Neural crest cell (in vitro differentiated cells): ENCODE measurements at regions not wholly inside any gene's neighbourhood (a gene's known extent, or its start where the extent isn't known, plus 50 kb on each side); places are given as distances from the start of the nearest gene placed in this dataset.

Source experiments
- DNase-seq: peaks from one replicate; pipeline ENCODE4 v3.0.0; 2021; ENCODE audit warnings: low read depth, mixed read lengths, low spot score
- H3K27ac Mint-ChIP-seq: one replicate; pipeline ENCODE4 v1.8.0; 2021; ENCODE audit warnings: mild to moderate bottlenecking, mixed read lengths; ENCODE audit not compliant: unreplicated experiment
- H3K27me3 Mint-ChIP-seq: 2 replicates; pipeline ENCODE4 v1.8.0; 2021; ENCODE audit warnings: low read depth, mild to moderate bottlenecking, mixed read lengths
- H3K36me3 Mint-ChIP-seq: 2 replicates; pipeline ENCODE4 v1.8.0; 2021; ENCODE audit warnings: low read depth, mild to moderate bottlenecking, mixed read lengths
- H3K4me1 Mint-ChIP-seq: 2 replicates; pipeline ENCODE4 v1.8.0; 2021; ENCODE audit warnings: mixed read lengths
- H3K4me3 Mint-ChIP-seq: one replicate; pipeline ENCODE4 v1.8.0; 2021; ENCODE audit warnings: mild to moderate bottlenecking, mixed read lengths
- H3K9me3 Mint-ChIP-seq: 2 replicates; pipeline ENCODE4 v1.8.0; 2021; ENCODE audit warnings: mixed read lengths
- CTCF ChIP-seq: fragments of 200-600 bp; sonication (generic); conservative IDR thresholded peaks from 2 replicates; pipeline ENCODE4 v1.5.0; 2021; ENCODE audit warnings: antibody characterized with exemption, mild to moderate bottlenecking

- DNase-seq = no peak
- Mint-ChIP-seq H3K36me3 (no peaks in the 10 kb centered on the region), H3K27me3 (no peaks in the 10 kb centered on the region), H3K4me3 (no peak overlapping the region), H3K27ac (no peak overlapping the region), H3K4me1 (no peaks in the 10 kb centered on the region), H3K9me3 (no peaks in the 10 kb centered on the region)
- TF ChIP-seq CTCF = no peak
These were observed 877.3 kb upstream of the LRRTM1 start for GRCh38 chr2:81181845-81182244.

DNA sequence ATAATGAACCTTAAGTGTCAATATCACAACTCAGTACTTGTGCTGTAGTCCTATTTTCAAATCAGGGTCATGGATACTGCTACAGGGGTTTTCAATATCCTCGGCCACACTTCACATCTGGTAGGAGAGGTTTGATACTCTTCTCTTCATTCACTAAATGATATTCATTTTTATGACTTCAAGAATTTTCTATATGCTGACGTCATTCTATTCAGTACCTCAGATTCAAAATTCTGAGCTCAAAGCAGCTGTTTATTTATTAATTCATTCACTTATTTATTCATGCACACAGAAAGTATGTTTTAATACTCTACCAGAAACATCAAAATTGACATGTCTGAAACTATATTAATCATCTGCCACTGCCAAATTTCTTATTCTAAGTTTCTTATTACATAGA is 866.9 kb upstream of the LRRTM1 start:
- Mint-ChIP-seq H3K9me3 (no peaks in the 10 kb centered on the region), H3K27ac (no peak overlapping the region), H3K36me3 (no peaks in the 10 kb centered on the region), H3K4me3 (no peak overlapping the region), H3K27me3 (peaks cover 3% of the 10 kb centered on the region), H3K4me1 (no peaks in the 10 kb centered on the region)
- DNase-seq = no peak
- no peak for TF ChIP-seq CTCF

- Mint-ChIP-seq H3K27me3 (no peaks in the 10 kb centered on the region), H3K4me3 (no peak overlapping the region), H3K27ac (no peak overlapping the region), H3K9me3 (no peaks in the 10 kb centered on the region), H3K4me1 (no peaks in the 10 kb centered on the region), H3K36me3 (no peaks in the 10 kb centered on the region)
- TF ChIP-seq CTCF = no peak
- DNase-seq = no peak
These were observed 859.0 kb upstream of the LRRTM1 start for GRCh38 chr2:81163583-81163982.

- no peak overlapping the region for H3K27ac Mint-ChIP-seq
- no peaks in the 10 kb centered on the region for H3K4me1 Mint-ChIP-seq
- H3K36me3 Mint-ChIP-seq = no peaks in the 10 kb centered on the region
- DNase-seq = no peak
- no peak overlapping the region for H3K4me3 Mint-ChIP-seq
- TF ChIP-seq CTCF = no peak
- no peaks in the 10 kb centered on the region for H3K9me3 Mint-ChIP-seq
- H3K27me3 Mint-ChIP-seq = no peaks in the 10 kb centered on the region
These were observed 854.0 kb upstream of the LRRTM1 start for GRCh38 chr2:81158505-81158904.

DNA sequence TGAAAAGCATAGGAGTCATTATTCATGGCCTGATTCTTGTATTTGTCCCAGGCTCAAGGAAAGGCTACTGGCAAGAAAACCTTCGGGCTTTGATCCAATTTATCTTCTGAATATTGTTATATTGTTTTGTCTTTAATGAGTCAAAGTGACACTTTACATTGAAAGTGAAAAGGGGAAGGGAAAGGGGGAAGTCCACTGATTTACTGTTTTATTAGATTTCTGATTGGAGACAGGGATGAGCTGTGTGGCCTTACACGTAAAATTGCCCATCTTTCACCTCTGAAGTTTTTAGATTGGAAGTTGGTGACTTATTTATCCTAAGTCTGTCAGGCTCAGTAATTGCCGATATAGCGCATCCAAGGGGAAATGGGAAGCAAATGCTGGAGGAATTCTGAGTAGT is 843.8 kb upstream of the LRRTM1 start:
- H3K4me3 Mint-ChIP-seq = no peak overlapping the region
- DNase-seq = no peak
- H3K36me3 Mint-ChIP-seq = no peaks in the 10 kb centered on the region
- H3K27me3 Mint-ChIP-seq = no peaks in the 10 kb centered on the region
- no peaks in the 10 kb centered on the region for H3K4me1 Mint-ChIP-seq
- peaks cover 7% of the 10 kb centered on the region for H3K9me3 Mint-ChIP-seq
- H3K27ac Mint-ChIP-seq = no peak overlapping the region
- TF ChIP-seq CTCF = no peak

DNA sequence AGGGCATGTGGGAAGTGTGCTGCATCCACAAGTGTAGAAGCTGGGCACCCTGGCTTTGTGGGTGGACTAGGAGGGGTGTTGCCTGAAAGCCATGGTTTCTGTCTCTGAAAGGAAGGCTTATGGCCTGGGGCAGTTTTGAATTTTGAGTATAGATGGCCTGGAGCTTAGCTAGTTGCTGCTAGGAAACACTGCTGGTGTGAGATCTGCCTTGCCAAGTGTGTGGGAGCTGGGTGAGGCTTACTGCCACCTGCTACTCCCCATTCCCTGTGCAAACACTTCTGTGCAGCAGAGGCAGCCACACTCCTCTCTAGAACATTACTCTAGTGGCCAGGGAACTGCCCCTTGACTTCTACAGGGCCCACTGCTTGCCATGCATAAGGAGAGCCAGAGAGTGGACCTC is 831.7 kb upstream of the LRRTM1 start:
- H3K27me3 Mint-ChIP-seq = no peaks in the 10 kb centered on the region

More for the DNA sequence above, 831.7 kb upstream of the LRRTM1 start:
- no peak for DNase-seq
- Mint-ChIP-seq H3K4me3 (no peak overlapping the region), H3K4me1 (no peaks in the 10 kb centered on the region), H3K9me3 (no peaks in the 10 kb centered on the region), H3K36me3 (no peaks in the 10 kb centered on the region), H3K27ac (no peak overlapping the region)
- TF ChIP-seq CTCF = no peak
